H1 (cell line): ENCODE measurements at regions not wholly inside any gene's neighbourhood (a gene's known extent, or its start where the extent isn't known, plus 50 kb on each side); places are given as distances from the start of the nearest gene placed in this dataset.

Experiments used
- CTCF ChIA-PET: fragments of 300-600 bp; sonication (Branson Sonifier 250); formaldehyde crosslinking; loops from one replicate; lab custom pipeline; 2021; ENCODE audit not compliant: partially characterized antibody; lab: Charles Lee
- POLR2A ChIA-PET: fragments of 300-600 bp; sonication (Branson Sonifier 250); formaldehyde crosslinking; loops from one replicate; lab custom pipeline; 2021; ENCODE audit warnings: inconsistent platforms; ENCODE audit not compliant: partially characterized antibody; lab: Charles Lee
- DNase-seq, 2 experiments: peaks; one replicate each; pipeline versions ENCODE4 v3.0.0 to v3.0.0-alpha.2; 2010 to 2022; ENCODE audit warnings: low spot score in 2 of 2, low read depth in 1 of 2, mixed read lengths in 1 of 2
- FAIRE-seq: peaks from 2 replicates; lab custom pipeline; 2011; peaks lifted over from hg19 to GRCh38; lab: Jason Lieb, UNC
- H2AFZ ChIP-seq: 2 replicates; pipeline ENCODE4 v1.8.1; 2012; ENCODE audit warnings: low read length, inconsistent platforms
- H2AK5ac ChIP-seq: 2 replicates; pipeline ENCODE4 v1.6.1; 2013; ENCODE audit warnings: low read depth, low read length
- H2BK120ac ChIP-seq: replicated peaks from 2 replicates; pipeline ENCODE3; 2013; ENCODE audit warnings: low read depth, low read length, inconsistent platforms
- H2BK12ac ChIP-seq: 2 replicates; pipeline ENCODE4 v1.6.1; 2013; ENCODE audit warnings: low read depth, low read length
- H2BK15ac ChIP-seq: 2 replicates; pipeline ENCODE4 v1.6.1; 2013; ENCODE audit warnings: low read length
- H2BK20ac ChIP-seq: 2 replicates; pipeline ENCODE4 v1.6.1; 2013; ENCODE audit warnings: low read length
- H2BK5ac ChIP-seq: 2 replicates; pipeline ENCODE4 v1.6.1; 2013; ENCODE audit warnings: low read depth, low read length
- H3K14ac ChIP-seq: 2 replicates; pipeline ENCODE4 v1.6.1; 2013; ENCODE audit warnings: inconsistent platforms; ENCODE audit not compliant: insufficient read length
- H3K18ac ChIP-seq: 2 replicates; pipeline ENCODE4 v1.6.1; 2013; ENCODE audit warnings: low read length; ENCODE audit errors: extremely low read depth
- H3K23ac ChIP-seq: 2 replicates; pipeline ENCODE4 v1.6.1; 2013; ENCODE audit warnings: inconsistent platforms; ENCODE audit not compliant: insufficient read length
- H3K23me2 ChIP-seq: 2 replicates; pipeline ENCODE4 v1.6.1; 2013; ENCODE audit warnings: low read depth, low read length
- H3K27ac ChIP-seq: 2 replicates; pipeline ENCODE4 v1.6.1; 2011; ENCODE audit warnings: low read depth, low read length, inconsistent platforms
- H3K27me3 ChIP-seq, 4 experiments: replicated peaks in 1 of 4; 1 replicate in 1 of 4; 2 replicates in 3 of 4; pipeline versions ENCODE4 v1.6.1 to v1.8.1; 2011 to 2013; ENCODE audit warnings: low read length in 3 of 4, mild to moderate bottlenecking in 3 of 4, inconsistent platforms in 2 of 4, mixed read lengths in 2 of 4, moderate library complexity in 1 of 4; ENCODE audit not compliant: control insufficient read depth in 3 of 4, insufficient read depth in 3 of 4; ENCODE audit errors: extremely low read depth in 1 of 4
- H3K36me3 ChIP-seq, 4 experiments: 2 replicates each; pipeline versions ENCODE4 v1.6.1 to v1.8.1; 2011 to 2013; ENCODE audit warnings: mild to moderate bottlenecking in 4 of 4, low read length in 3 of 4, moderate library complexity in 2 of 4, control low read depth in 1 of 4, inconsistent platforms in 1 of 4; ENCODE audit not compliant: insufficient read depth in 4 of 4, control insufficient read depth in 2 of 4
- H3K4ac ChIP-seq: replicated peaks from 2 replicates; pipeline ENCODE3; 2013; ENCODE audit warnings: low read length, low read depth, mixed read lengths, inconsistent platforms; ENCODE audit not compliant: insufficient read length
- H3K4me1 ChIP-seq, 4 experiments: replicated peaks in 1 of 4; 1 replicate in 1 of 4; 2 replicates in 3 of 4; pipeline versions ENCODE4 v1.6.1 to v1.8.1; 2011 to 2013; ENCODE audit warnings: low read length in 3 of 4, inconsistent platforms in 2 of 4, mixed read lengths in 1 of 4; ENCODE audit not compliant: insufficient read depth in 4 of 4, control insufficient read depth in 3 of 4
- H3K4me2 ChIP-seq, 2 experiments: 2 replicates each; pipeline versions ENCODE4 v1.6.1 to v1.8.1; 2011 to 2013; ENCODE audit warnings: low read depth in 2 of 2, low read length in 2 of 2, control low read depth in 1 of 2, inconsistent platforms in 1 of 2, mild to moderate bottlenecking in 1 of 2; ENCODE audit not compliant: insufficient read depth in 1 of 2
- H3K4me3 ChIP-seq, 4 experiments: fragments of 200-600, 300-600 bp in 1 of 4; sonication (generic), shearing (Covaris generic), sonication (Bioruptor Twin) in 1 of 4; 2 replicates each; pipeline versions ENCODE4 v1.5.1 to v1.8.1; 2011 to 2016; ENCODE audit warnings: low read length in 4 of 4, low read depth in 3 of 4, control low read depth in 2 of 4, inconsistent platforms in 2 of 4, mild to moderate bottlenecking in 2 of 4, mixed read lengths in 1 of 4, moderate library complexity in 1 of 4; ENCODE audit not compliant: insufficient read depth in 2 of 4; ENCODE audit errors: extremely low read depth in 1 of 4
- H3K56ac ChIP-seq: replicated peaks from 2 replicates; pipeline ENCODE3; 2013; ENCODE audit warnings: low read depth, mild to moderate bottlenecking, mixed read lengths, low read length, inconsistent platforms; ENCODE audit not compliant: insufficient read length
- H3K79me1 ChIP-seq: 2 replicates; pipeline ENCODE4 v1.6.1; 2013; ENCODE audit warnings: low read depth, low read length, control low read depth
- H3K79me2 ChIP-seq, 2 experiments: 2 replicates each; pipeline versions ENCODE4 v1.6.1 to v1.8.1; 2012 to 2013; ENCODE audit warnings: low read length in 2 of 2, mild to moderate bottlenecking in 2 of 2, inconsistent platforms in 1 of 2; ENCODE audit not compliant: insufficient read depth in 2 of 2, control insufficient read depth in 1 of 2
- H3K9ac ChIP-seq, 4 experiments: replicated peaks in 1 of 4; 1 replicate in 1 of 4; 2 replicates in 3 of 4; pipeline versions ENCODE4 v1.6.1 to v1.8.1; 2011 to 2013; ENCODE audit warnings: low read depth in 3 of 4, low read length in 3 of 4, control low read depth in 2 of 4, mild to moderate bottlenecking in 2 of 4, moderate library complexity in 2 of 4, inconsistent platforms in 1 of 4; ENCODE audit errors: extremely low read depth in 1 of 4
- H3K9me3 ChIP-seq, 2 experiments: 2 replicates each; pipeline versions ENCODE4 v1.6.1 to v1.8.1; 2012 to 2013; ENCODE audit warnings: mild to moderate bottlenecking in 2 of 2, moderate library complexity in 2 of 2, control low read depth in 1 of 2, inconsistent platforms in 1 of 2, low read depth in 1 of 2, low read length in 1 of 2, mixed read lengths in 1 of 2; ENCODE audit not compliant: insufficient read depth in 2 of 2
- H4K20me1 ChIP-seq, 2 experiments: replicated peaks in 1 of 2; 2 replicates each; pipeline versions ENCODE3 to v1.8.1; 2011 to 2013; ENCODE audit warnings: inconsistent platforms in 2 of 2, low read length in 2 of 2, mild to moderate bottlenecking in 1 of 2; ENCODE audit not compliant: insufficient read depth in 2 of 2, control insufficient read depth in 1 of 2
- H4K5ac ChIP-seq: 2 replicates; pipeline ENCODE4 v1.6.1; 2013; ENCODE audit warnings: low read length, low read depth, mixed read lengths, inconsistent platforms; ENCODE audit not compliant: insufficient read length
- H4K8ac ChIP-seq: 2 replicates; pipeline ENCODE4 v1.8.0; 2013; ENCODE audit warnings: mild to moderate bottlenecking, moderate library complexity, low read length, inconsistent platforms; ENCODE audit not compliant: insufficient read depth; ENCODE audit errors: extremely low read depth
- H4K91ac ChIP-seq: replicated peaks from 2 replicates; pipeline ENCODE3; 2013; ENCODE audit warnings: low read length, mixed read lengths, inconsistent platforms; ENCODE audit not compliant: insufficient read length
- BCL11A ChIP-seq, 2 experiments: IDR thresholded peaks; one replicate each; pipeline ENCODE4 v1.6.1; 2011; ENCODE audit warnings: low read depth in 2 of 2, low read length in 2 of 2, mild to moderate bottlenecking in 2 of 2
- CBX5 ChIP-seq: fragments of 300-800, 300-1000 bp; sonication (generic); IDR thresholded peaks from 2 replicates; pipeline ENCODE4 v1.7.1; 2016; ENCODE audit warnings: antibody characterized with exemption, low read length, low read depth
- CEBPB ChIP-seq: IDR thresholded peaks from 2 replicates; pipeline ENCODE4 v1.6.1; 2012; ENCODE audit warnings: low read depth, low read length
- EP300 ChIP-seq, 2 experiments: IDR thresholded peaks; 1 replicate in 1 of 2; 2 replicates in 1 of 2; pipeline ENCODE4 v1.6.1; 2011 to 2012; ENCODE audit warnings: low read depth in 2 of 2, low read length in 2 of 2, mild to moderate bottlenecking in 2 of 2, borderline replicate concordance in 1 of 2, inconsistent platforms in 1 of 2, moderate library complexity in 1 of 2
- FOSL1 ChIP-seq: IDR thresholded peaks from 2 replicates; pipeline ENCODE4 v1.6.1; 2011; ENCODE audit warnings: mild to moderate bottlenecking, low read depth, low read length, moderate library complexity; ENCODE audit not compliant: insufficient read depth
- GTF2F1 ChIP-seq: IDR thresholded peaks from 2 replicates; pipeline ENCODE4 v1.6.1; 2012; ENCODE audit warnings: low read depth, low read length, improper control_type of control experiment, borderline replicate concordance
- JUN ChIP-seq: IDR thresholded peaks from 2 replicates; pipeline ENCODE4 v1.6.1; 2011; ENCODE audit warnings: low read depth, mild to moderate bottlenecking, improper control_type of control experiment, low read length
- JUND ChIP-seq: IDR thresholded peaks from 2 replicates; pipeline ENCODE4 v1.6.1; 2011; ENCODE audit warnings: mild to moderate bottlenecking, improper control_type of control experiment, low read length
- MAFK ChIP-seq: IDR thresholded peaks from 2 replicates; pipeline ENCODE4 v1.6.1; 2012; ENCODE audit warnings: low read depth, mild to moderate bottlenecking, improper control_type of control experiment, low read length
- NANOG ChIP-seq: IDR thresholded peaks from 2 replicates; pipeline ENCODE4 v1.6.1; 2011; ENCODE audit warnings: low read length, low read depth, mild to moderate bottlenecking, inconsistent platforms; ENCODE audit not compliant: insufficient read depth, poor library complexity, severe bottlenecking
- POU5F1 ChIP-seq: IDR thresholded peaks from 2 replicates; pipeline ENCODE4 v1.6.1; 2011; ENCODE audit warnings: low read depth, mild to moderate bottlenecking, low read length, moderate library complexity
- RBBP5 ChIP-seq: IDR thresholded peaks from 2 replicates; pipeline ENCODE4 v1.7.1; 2012; ENCODE audit warnings: low read depth, mild to moderate bottlenecking, inconsistent platforms, low read length, moderate library complexity, borderline replicate concordance
- SIX5 ChIP-seq: IDR thresholded peaks from 2 replicates; pipeline ENCODE4 v1.6.1; 2011; ENCODE audit warnings: mild to moderate bottlenecking, low read depth, low read length
- SP1 ChIP-seq: IDR thresholded peaks from 2 replicates; pipeline ENCODE4 v1.6.1; 2011; ENCODE audit warnings: low read depth, low read length
- TAF1 ChIP-seq: IDR thresholded peaks from 2 replicates; pipeline ENCODE4 v1.6.1; 2011; ENCODE audit warnings: mild to moderate bottlenecking, low read depth, low read length
- TEAD4 ChIP-seq: IDR thresholded peaks from 2 replicates; pipeline ENCODE4 v1.6.1; 2012; ENCODE audit warnings: low read depth, low read length, inconsistent platforms, mixed read lengths
- ZNF274 ChIP-seq: IDR thresholded peaks from 2 replicates; pipeline ENCODE4 v1.7.0; 2012; ENCODE audit warnings: low read length, borderline replicate concordance; ENCODE audit errors: extremely low read depth
- WGBS, 2 experiments: shearing (Covaris generic) in 1 of 2; methylation state at CpG; one replicate each; pipeline versions ENCODE4 v1.1.6 to v1.1.7; 2013 to 2015; ENCODE audit warnings: low lambda C conversion rate in 2 of 2, mixed read lengths in 2 of 2, inconsistent platforms in 1 of 2, low coverage in 1 of 2, missing lambda C conversion rate in 1 of 2; ENCODE audit not compliant: insufficient replicate concordance in 2 of 2, insufficient coverage in 1 of 2, insufficient read length in 1 of 2; ENCODE audit errors: extremely low coverage in 1 of 2, missing lambda C conversion rate in 1 of 2; 5-methylcytosine and 5-hydroxymethylcytosine counted together

- H2BK15ac ChIP-seq, result no peak overlapping the region
- no peak overlapping the region for H3K4me2 ChIP-seq
- H2BK5ac ChIP-seq, result no peak overlapping the region
- DNase-seq (no peak), FAIRE-seq (no peak)
- H2BK120ac ChIP-seq, result no peak overlapping the region
- H3K23me2 ChIP-seq, result no peaks in the 10 kb centered on the region
- no peaks in the 10 kb centered on the region for H3K27me3 ChIP-seq
- no peak overlapping the region for H2BK12ac ChIP-seq
- H3K14ac ChIP-seq, result no peak overlapping the region
- no peak overlapping the region for H3K4me3 ChIP-seq
- no peak overlapping the region for H4K91ac ChIP-seq
- H3K27ac ChIP-seq, result no peak overlapping the region
- POLR2A ChIA-PET, result no interaction called here
- no peak overlapping the region for H3K9ac ChIP-seq
- 92% methylated on average over 3 of the region's 3 CpGs; no CpG with 5 or more reads in 1 of the 2 experiments for WGBS, 2 experiments
- H4K5ac ChIP-seq, result no peak overlapping the region
- H3K18ac ChIP-seq, result no peak overlapping the region
- H3K36me3 ChIP-seq, result no peaks in the 10 kb centered on the region
- no peaks in the 10 kb centered on the region for H3K79me2 ChIP-seq
- no peaks in the 10 kb centered on the region for H3K9me3 ChIP-seq
- no peaks in the 10 kb centered on the region for H4K20me1 ChIP-seq
- CTCF ChIA-PET, result no interaction called here
- H2AK5ac ChIP-seq, result no peak overlapping the region
- H3K23ac ChIP-seq, result no peak overlapping the region
- no peak overlapping the region for H4K8ac ChIP-seq
- no peak overlapping the region for H3K56ac ChIP-seq
- no peaks in the 10 kb centered on the region for H3K4me1 ChIP-seq
- no peak overlapping the region for H2AFZ ChIP-seq
- H2BK20ac ChIP-seq, result no peak overlapping the region
- H3K4ac ChIP-seq, result no peak overlapping the region
- no peaks in the 10 kb centered on the region for H3K79me1 ChIP-seq
- no peak for TF ChIP-seq SIX5
- TF ChIP-seq EP300 (IDR thresholded peaks at IDR 0.05; ENCODE audit: borderline replicate concordance in 1 of 2, low read depth in 2 of 2, low read length in 2 of 2), result no peak
- TF ChIP-seq JUND, result no peak
- TF ChIP-seq MAFK, result no peak
- TF ChIP-seq NANOG, result no peak
- TF ChIP-seq TAF1, result no peak
- TF ChIP-seq FOSL1, result no peak
- no peak for TF ChIP-seq SP1
- no peak for TF ChIP-seq CBX5
- no peak for TF ChIP-seq TEAD4
- no peak for TF ChIP-seq JUN
- no peak for TF ChIP-seq GTF2F1
- TF ChIP-seq POU5F1, result no peak
- TF ChIP-seq CEBPB, result no peak
- TF ChIP-seq BCL11A (IDR thresholded peaks at IDR 0.05; ENCODE audit: low read depth in 2 of 2, low read length in 2 of 2), result no peak
- no peak for TF ChIP-seq ZNF274
- TF ChIP-seq RBBP5, result no peak
Observed at GRCh38 chr13:57925250-57925649, 293.7 kb downstream of the PCDH17 start.
